Lower leg skin (tissue), 4 donors: ENCODE measurements at regions not wholly inside any gene's neighbourhood (a gene's known extent, or its start where the extent isn't known, plus 50 kb on each side); places are given as distances from the start of the nearest gene placed in this dataset.

Experiments used
- DNase-seq, 2 donors: peaks; one replicate each; pipeline ENCODE4 v3.0.0-alpha.2; 2019; ENCODE audit warnings: low spot score in 2 of 2
- H3K4me3 ChIP-seq: fragments of 200-600 bp; sonication (generic); 2 replicates; pipeline ENCODE4 v1.5.1; 2017; ENCODE audit warnings: mild to moderate bottlenecking, low read depth; ENCODE audit not compliant: poor library complexity, severe bottlenecking
- CTCF ChIP-seq, 3 donors: fragments of 450-650 bp; IDR thresholded peaks; one replicate each; pipeline ENCODE4 v1.5.1; 2016; ENCODE audit warnings: antibody characterized with exemption in 3 of 3, mild to moderate bottlenecking in 3 of 3, moderate library complexity in 2 of 3
- POLR2A ChIP-seq, 2 donors: fragments of 450-650 bp; IDR thresholded peaks; one replicate each; pipeline ENCODE4 v1.6.1; 2016 to 2017; ENCODE audit warnings: antibody characterized with exemption in 2 of 2, mild to moderate bottlenecking in 1 of 2, moderate library complexity in 1 of 2
- WGBS, 2 donors: methylation state at CpG; one replicate each; pipeline ENCODE4 v1.1.5; 2018; 5-methylcytosine and 5-hydroxymethylcytosine counted together
- intact Hi-C: fragments of 100-400 bp; cut with DNase I; formaldehyde crosslinking; loops from one replicate; pipeline ENCODE4 v1.15.0; 2023; ENCODE audit warnings: low total_unique reads

- 65 to 75% methylated on average over 4 of the region's 4 CpGs for WGBS, 2 donors
- TF ChIP-seq CTCF (IDR thresholded peaks at IDR 0.05): no peak
- H3K4me3 ChIP-seq: no peak overlapping the region
- intact Hi-C loops: no loop called here
- DNase-seq: no peak
These were observed 190.0 kb upstream of the MIR17HG start for GRCh38 chr13:91157273-91158016.

GRCh38 chr13:91158017-91158395 lies 189.5 kb upstream of the MIR17HG start:
- no peak for DNase-seq
- no peak overlapping the region for H3K4me3 ChIP-seq
- intact Hi-C loops: no loop called here
- no peak for TF ChIP-seq CTCF (IDR thresholded peaks at IDR 0.05)
- TF ChIP-seq POLR2A (IDR thresholded peaks at IDR 0.05): no peak
- WGBS, 2 donors: 15 to 53% methylated on average over 4 of the region's 4 CpGs

- H3K4me3 ChIP-seq: no peak overlapping the region
- 89 to 93% methylated on average over 3 of the region's 3 CpGs for WGBS, 2 donors
- DNase-seq: no peak
- intact Hi-C loops: no loop called here
- TF ChIP-seq POLR2A (IDR thresholded peaks at IDR 0.05) (no peak), CTCF (IDR thresholded peaks at IDR 0.05) (no peak)
These were observed 185.3 kb upstream of the MIR17HG start for GRCh38 chr13:91162180-91162579.

- TF ChIP-seq POLR2A (IDR thresholded peaks at IDR 0.05) (no peak), CTCF (IDR thresholded peaks at IDR 0.05) (no peak)
- no peak overlapping the region for H3K4me3 ChIP-seq
- no peak for DNase-seq
- 27 to 31% methylated on average over 1 of the region's 1 CpG for WGBS, 2 donors
- intact Hi-C loops: no loop called here
These were observed 184.9 kb upstream of the MIR17HG start for GRCh38 chr13:91162589-91162988.

- no peak for DNase-seq
- H3K4me3 ChIP-seq: no peak overlapping the region
- TF ChIP-seq CTCF (IDR thresholded peaks at IDR 0.05) (no peak), POLR2A (IDR thresholded peaks at IDR 0.05) (no peak)
- WGBS, 2 donors: 97% methylated on average over 3 of the region's 3 CpGs
- intact Hi-C loops: no loop called here
These were observed 181.7 kb upstream of the MIR17HG start for GRCh38 chr13:91165758-91166157.
